Renal pelvis (tissue), 1 donor: ENCODE measurements at regions not wholly inside any gene's neighbourhood (a gene's known extent, or its start where the extent isn't known, plus 50 kb on each side); places are given as distances from the start of the nearest gene placed in this dataset.

Experiments
- DNase-seq: peaks from one replicate; pipeline ENCODE4 v3.0.0-alpha.2; 2013

GRCh38 chr1:101152633-101153032 lies 84.2 kb upstream of the S1PR1 start:
- DNase-seq = no peak

- DNase-seq = no peak
These were observed 85.5 kb upstream of the S1PR1 start for GRCh38 chr1:101151286-101151685.

- no peak for DNase-seq
These were observed 86.1 kb upstream of the S1PR1 start for GRCh38 chr1:101150670-101151069.

GRCh38 chr1:101150266-101150665 lies 86.6 kb upstream of the S1PR1 start:
- DNase-seq = no peak

GRCh38 chr1:101148980-101149379 lies 87.8 kb upstream of the S1PR1 start:
- DNase-seq = no peak

- DNase-seq = no peak
These were observed 89.4 kb upstream of the S1PR1 start for GRCh38 chr1:101147381-101147780.

GRCh38 chr1:101145449-101145820 lies 91.4 kb upstream of the S1PR1 start:
- no peak for DNase-seq

- DNase-seq = no peak
These were observed 92.0 kb upstream of the S1PR1 start for GRCh38 chr1:101144671-101145448.

- DNase-seq = no peak
These were observed 94.6 kb upstream of the S1PR1 start for GRCh38 chr1:101142244-101142643.

GRCh38 chr1:101141376-101141775 lies 95.4 kb upstream of the S1PR1 start:
- DNase-seq = no peak

- DNase-seq = no peak
These were observed 96.7 kb upstream of the S1PR1 start for GRCh38 chr1:101139821-101140718.

- no peak for DNase-seq
These were observed 97.7 kb upstream of the S1PR1 start for GRCh38 chr1:101139130-101139529.

GRCh38 chr1:101137144-101138126 lies 99.4 kb upstream of the S1PR1 start:
- no peak for DNase-seq

- no peak for DNase-seq
These were observed 100.1 kb upstream of the S1PR1 start for GRCh38 chr1:101136739-101137138.

- no peak for DNase-seq
These were observed 100.5 kb upstream of the S1PR1 start for GRCh38 chr1:101136271-101136670.

GRCh38 chr1:101135526-101135925 lies 101.3 kb upstream of the S1PR1 start:
- no peak for DNase-seq

GRCh38 chr1:101131239-101131843 lies 105.5 kb upstream of the S1PR1 start:
- no peak for DNase-seq

GRCh38 chr1:101130673-101131072 lies 105.1 kb upstream of the DPH5 start:
- DNase-seq = no peak

GRCh38 chr1:101128846-101129245 lies 103.3 kb upstream of the DPH5 start:
- DNase-seq = no peak

- no peak for DNase-seq
These were observed 102.7 kb upstream of the DPH5 start for GRCh38 chr1:101128211-101128727.

GRCh38 chr1:101124405-101124804 lies 98.8 kb upstream of the DPH5 start:
- no peak for DNase-seq
